H1 (cell line): ENCODE measurements at regions not wholly inside any gene's neighbourhood (a gene's known extent, or its start where the extent isn't known, plus 50 kb on each side); places are given as distances from the start of the nearest gene placed in this dataset.

ENCODE experiments used
- CHD2 ChIP-seq: IDR thresholded peaks from 2 replicates; pipeline ENCODE4 v1.6.1; 2012; ENCODE audit warnings: low read length, improper control_type of control experiment
- CHD7 ChIP-seq: fragments of 300-600 bp; sonication (generic); IDR thresholded peaks from 2 replicates; pipeline ENCODE4 v1.7.1; 2012; ENCODE audit warnings: low read length, moderate library complexity, mild to moderate bottlenecking, inconsistent platforms; ENCODE audit not compliant: insufficient replicate concordance
- EP300 ChIP-seq, 2 experiments: IDR thresholded peaks; 1 replicate in 1 of 2; 2 replicates in 1 of 2; pipeline ENCODE4 v1.6.1; 2011 to 2012; ENCODE audit warnings: low read depth in 2 of 2, low read length in 2 of 2, mild to moderate bottlenecking in 2 of 2, borderline replicate concordance in 1 of 2, inconsistent platforms in 1 of 2, moderate library complexity in 1 of 2
- TAF7 ChIP-seq: optimal IDR thresholded peaks from 2 replicates; pipeline ENCODE3; 2011; ENCODE audit warnings: low read depth, mild to moderate bottlenecking, inconsistent platforms, low read length, moderate library complexity, borderline replicate concordance
- TCF12 ChIP-seq: IDR thresholded peaks from 2 replicates; pipeline ENCODE4 v1.6.1; 2011; ENCODE audit warnings: low read depth, mild to moderate bottlenecking, low read length

GRCh38 chr4:119795986-119796578, 167.5 kb upstream of the PDE5A start (continued):
- no peak for TF ChIP-seq CHD7
- TF ChIP-seq TCF12, result no peak
- TF ChIP-seq TAF7, result no peak
- no peak for TF ChIP-seq EP300 (IDR thresholded peaks at IDR 0.05; ENCODE audit: borderline replicate concordance in 1 of 2, low read depth in 2 of 2, low read length in 2 of 2)
- TF ChIP-seq CHD2, result no peak
